DND-41 (cell line): ENCODE measurements at regions not wholly inside any gene's neighbourhood (a gene's known extent, or its start where the extent isn't known, plus 50 kb on each side); places are given as distances from the start of the nearest gene placed in this dataset.

Source experiments
- CTCF ChIP-seq: IDR thresholded peaks from 2 replicates; pipeline ENCODE4 v1.5.1; 2012; ENCODE audit warnings: borderline replicate concordance, low read length, moderate library complexity, mild to moderate bottlenecking; ENCODE audit not compliant: poor library complexity, severe bottlenecking; ENCODE audit errors: extremely low read depth
- EZH2 ChIP-seq: IDR thresholded peaks from 3 replicates; pipeline ENCODE4 v1.6.1; 2012; ENCODE audit warnings: borderline replicate concordance, low read depth, mild to moderate bottlenecking, moderate library complexity, low read length, inconsistent platforms; ENCODE audit not compliant: severe bottlenecking

GRCh38 chr6:153852034-153852433, 187.0 kb upstream of the OPRM1 start:
- TF ChIP-seq EZH2: no peak
- no peak for TF ChIP-seq CTCF
